GM12872 (cell line): ENCODE measurements at regions not wholly inside any gene's neighbourhood (a gene's known extent, or its start where the extent isn't known, plus 50 kb on each side); places are given as distances from the start of the nearest gene placed in this dataset.

Experiments
- CTCF ChIP-seq: IDR thresholded peaks from 3 replicates; pipeline ENCODE4 v1.5.1; 2011; ENCODE audit warnings: low read depth, mild to moderate bottlenecking, low read length, moderate library complexity; ENCODE audit not compliant: insufficient read depth

GRCh38 chr1:239711768-239712167, 325.4 kb downstream of the CHRM3 start:
- no peak for TF ChIP-seq CTCF

DNA sequence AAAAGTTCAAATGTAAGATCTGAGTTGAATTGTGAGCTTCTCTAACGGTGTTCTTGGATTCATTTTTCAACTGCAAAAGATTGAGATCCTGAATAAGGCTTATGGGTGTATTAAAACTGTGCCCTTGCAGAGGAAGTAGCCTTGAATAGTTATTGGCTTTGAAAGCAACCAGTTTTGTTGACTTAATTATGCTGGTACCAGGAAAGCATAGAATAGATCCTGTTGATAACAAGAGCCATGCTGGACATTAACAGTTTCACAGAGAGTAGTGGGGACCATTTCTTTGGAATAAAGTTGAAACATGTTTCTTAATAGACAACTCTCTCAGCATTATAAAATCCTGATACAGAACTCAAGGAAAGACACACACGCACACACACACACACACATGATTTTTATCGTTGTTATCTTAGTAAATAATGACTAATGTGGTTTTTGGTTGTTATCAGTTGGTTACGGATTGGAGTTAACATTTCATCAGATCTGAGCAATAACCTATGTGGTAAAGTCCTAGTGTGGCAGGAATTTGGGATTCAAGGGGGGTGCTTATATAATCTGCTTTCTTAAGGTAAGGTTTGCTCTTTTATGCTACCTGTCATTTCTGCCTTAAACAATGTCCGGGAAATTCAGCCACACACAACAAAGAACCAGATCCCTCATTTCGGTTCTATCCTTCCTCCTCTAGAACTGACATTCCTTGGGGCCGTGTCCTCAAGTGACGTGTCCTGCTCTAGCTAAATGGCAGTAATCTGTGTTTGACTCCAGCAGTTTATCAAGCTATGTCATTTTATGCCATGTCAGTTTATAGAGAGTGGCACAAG, 330.9 kb downstream of the CHRM3 start:
- no peak for TF ChIP-seq CTCF

DNA sequence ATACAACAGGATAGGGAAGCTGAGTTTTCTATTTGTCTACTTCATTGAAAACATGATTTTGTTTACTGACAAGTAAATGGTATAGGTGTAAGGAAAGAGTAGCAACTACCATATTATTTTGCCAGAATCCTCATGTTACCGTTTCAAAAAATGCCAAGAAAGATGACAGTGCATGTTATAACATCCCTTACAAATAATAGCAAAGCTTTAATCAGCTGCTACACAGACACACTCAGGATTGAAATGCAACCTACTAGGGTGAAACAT, 331.5 kb downstream of the CHRM3 start:
- no peak for TF ChIP-seq CTCF

- TF ChIP-seq CTCF = no peak
Measured at GRCh38 chr1:239718571-239718970, 332.2 kb downstream of the CHRM3 start.

DNA sequence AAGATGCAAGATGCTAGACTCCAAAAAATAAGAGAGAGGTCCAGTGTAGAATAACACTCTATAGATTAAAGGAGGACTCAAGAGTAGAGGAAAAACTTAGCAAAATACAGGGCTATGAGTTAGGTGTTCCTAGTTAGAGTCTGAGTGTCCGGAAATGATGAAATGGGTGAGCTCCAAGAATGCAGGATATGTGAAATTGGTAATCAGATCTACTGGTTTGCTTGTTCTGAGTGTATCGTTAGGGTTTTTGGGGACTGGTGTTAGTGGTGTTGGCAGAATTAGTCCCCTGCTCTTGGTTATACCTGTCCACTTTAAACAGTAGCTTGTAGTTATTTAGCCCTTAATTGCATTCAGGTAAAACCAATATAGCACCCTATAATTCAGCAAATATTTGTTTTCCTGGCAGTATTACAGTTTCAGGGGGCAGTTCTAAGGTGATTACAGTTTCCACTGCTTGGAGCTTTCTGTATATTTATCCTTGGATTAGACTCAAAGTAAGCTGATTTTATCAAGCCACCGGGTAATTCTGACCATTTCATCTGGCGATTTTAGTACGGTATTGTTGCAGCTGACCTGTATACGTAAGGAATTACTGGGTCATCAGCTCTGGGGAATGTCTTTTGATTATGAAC, 332.7 kb downstream of the CHRM3 start:
- no peak for TF ChIP-seq CTCF

DNA sequence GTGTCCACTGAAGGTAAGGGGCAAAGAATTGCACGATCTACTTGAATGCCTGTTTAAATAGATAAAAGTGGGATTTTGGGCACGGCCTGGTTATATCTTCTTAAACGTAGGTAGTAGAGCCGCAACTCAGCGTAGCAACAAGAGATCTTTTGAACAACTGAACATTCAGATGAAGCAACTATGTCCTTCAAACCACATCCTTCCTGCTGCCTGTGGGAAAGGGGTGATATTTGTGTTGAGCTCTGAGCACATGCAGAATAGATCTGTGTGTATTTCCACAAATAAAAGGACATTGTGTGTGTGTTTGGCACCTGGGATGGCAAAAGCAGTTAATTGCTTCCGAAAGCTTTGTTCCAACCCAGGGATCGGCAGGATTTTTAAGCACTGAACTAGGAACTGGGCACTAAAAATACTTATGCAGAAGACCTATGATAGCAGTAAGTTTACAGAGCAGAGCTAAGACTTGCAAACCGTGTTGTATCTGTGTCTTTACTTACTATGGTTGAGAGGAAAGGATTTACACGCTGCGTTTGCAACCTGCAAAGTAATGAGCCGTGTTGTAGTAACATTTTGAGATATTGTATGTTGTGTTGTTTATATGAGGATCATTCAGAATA, 333.4 kb downstream of the CHRM3 start:
- TF ChIP-seq CTCF = no peak

DNA sequence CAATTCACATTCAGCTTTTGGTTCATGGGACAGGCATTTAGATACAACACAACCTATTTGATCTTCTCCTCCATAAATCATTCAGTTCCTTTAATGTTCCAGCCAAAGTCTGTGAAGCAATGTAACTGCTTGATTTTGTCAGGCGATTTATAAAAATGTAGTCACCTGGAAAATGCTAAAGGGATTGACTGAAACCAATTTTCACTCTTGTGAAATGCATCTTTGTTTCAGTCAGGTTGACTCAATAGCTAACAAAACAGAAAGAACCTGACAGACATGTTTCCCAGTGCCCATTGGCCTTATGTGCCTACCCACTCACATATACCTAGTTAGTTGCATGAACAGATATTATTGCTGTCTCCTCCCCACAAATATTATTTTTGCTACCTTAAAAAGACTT, 335.7 kb downstream of the CHRM3 start:
- TF ChIP-seq CTCF = no peak
